ENCODE measurements at regions not wholly inside any gene's neighbourhood (a gene's known extent, or its start where the extent isn't known, plus 50 kb on each side); places are given as distances from the start of the nearest gene placed in this dataset.

DNA sequence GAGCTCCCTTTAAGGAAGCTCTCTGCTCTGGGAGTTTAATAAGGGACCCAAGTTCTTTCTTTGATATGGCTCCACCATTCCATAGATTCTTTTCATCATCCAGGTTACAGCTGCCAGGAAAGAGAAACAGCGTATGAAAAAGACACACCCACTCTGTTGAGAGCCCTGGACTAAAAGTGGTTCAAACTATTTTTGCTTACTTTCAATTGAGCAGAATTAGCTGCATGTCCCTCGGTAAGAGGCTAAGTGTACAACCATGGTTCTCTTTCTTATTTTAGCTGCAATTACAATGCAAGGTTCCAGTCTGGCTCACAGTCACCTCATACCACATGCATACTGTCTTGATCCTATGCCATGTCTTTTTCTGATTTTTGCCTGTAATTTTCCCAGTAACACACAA lies 1288.3 kb downstream of the NSUN3 start:
- no peaks in the 10 kb centered on the region for H3K79me2 ChIP-seq
- TF ChIP-seq, protein P1, sequence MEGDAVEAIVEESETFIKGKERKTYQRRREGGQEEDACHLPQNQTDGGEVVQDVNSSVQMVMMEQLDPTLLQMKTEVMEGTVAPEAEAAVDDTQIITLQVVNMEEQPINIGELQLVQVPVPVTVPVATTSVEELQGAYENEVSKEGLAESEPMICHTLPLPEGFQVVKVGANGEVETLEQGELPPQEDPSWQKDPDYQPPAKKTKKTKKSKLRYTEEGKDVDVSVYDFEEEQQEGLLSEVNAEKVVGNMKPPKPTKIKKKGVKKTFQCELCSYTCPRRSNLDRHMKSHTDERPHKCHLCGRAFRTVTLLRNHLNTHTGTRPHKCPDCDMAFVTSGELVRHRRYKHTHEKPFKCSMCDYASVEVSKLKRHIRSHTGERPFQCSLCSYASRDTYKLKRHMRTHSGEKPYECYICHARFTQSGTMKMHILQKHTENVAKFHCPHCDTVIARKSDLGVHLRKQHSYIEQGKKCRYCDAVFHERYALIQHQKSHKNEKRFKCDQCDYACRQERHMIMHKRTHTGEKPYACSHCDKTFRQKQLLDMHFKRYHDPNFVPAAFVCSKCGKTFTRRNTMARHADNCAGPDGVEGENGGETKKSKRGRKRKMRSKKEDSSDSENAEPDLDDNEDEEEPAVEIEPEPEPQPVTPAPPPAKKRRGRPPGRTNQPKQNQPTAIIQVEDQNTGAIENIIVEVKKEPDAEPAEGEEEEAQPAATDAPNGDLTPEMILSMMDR (IDR thresholded peaks at IDR 0.05; ENCODE audit: poor library complexity) = no peak
- TF ChIP-seq EZH2 (IDR thresholded peaks at IDR 0.05; ENCODE audit: borderline replicate concordance) (no peak), EZH2phosphoT487 (IDR thresholded peaks at IDR 0.05; ENCODE audit: low read depth, severe bottlenecking, unreplicated experiment) (no peak)
- H2AFZ ChIP-seq = no peak overlapping the region
- no peak overlapping the region for H3K4me3 ChIP-seq
- H3K9me3 ChIP-seq (ENCODE audit: low read depth) = no peaks in the 10 kb centered on the region
- 81% methylated on average over 2 of the region's 2 CpGs for WGBS (ENCODE audit: low lambda C conversion rate, missing lambda C conversion rate)
- H3K27me3 ChIP-seq = no peaks in the 10 kb centered on the region
- H3K4me2 ChIP-seq = no peak overlapping the region
- peaks cover 9% of the 10 kb centered on the region for H3K4me1 ChIP-seq (ENCODE audit: insufficient read depth)
- H3K27ac ChIP-seq = no peak overlapping the region
- no peaks in the 10 kb centered on the region for H4K20me1 ChIP-seq (ENCODE audit: insufficient read depth, poor library complexity, severe bottlenecking)
- no peaks in the 10 kb centered on the region for H3K9me2 ChIP-seq (replicated peaks; ENCODE audit: insufficient read depth)
- H3K36me3 ChIP-seq (replicated peaks; ENCODE audit: insufficient read depth, low read depth) = no peaks in the 10 kb centered on the region
- no peak for DNase-seq (ENCODE audit: low spot score)

DNA sequence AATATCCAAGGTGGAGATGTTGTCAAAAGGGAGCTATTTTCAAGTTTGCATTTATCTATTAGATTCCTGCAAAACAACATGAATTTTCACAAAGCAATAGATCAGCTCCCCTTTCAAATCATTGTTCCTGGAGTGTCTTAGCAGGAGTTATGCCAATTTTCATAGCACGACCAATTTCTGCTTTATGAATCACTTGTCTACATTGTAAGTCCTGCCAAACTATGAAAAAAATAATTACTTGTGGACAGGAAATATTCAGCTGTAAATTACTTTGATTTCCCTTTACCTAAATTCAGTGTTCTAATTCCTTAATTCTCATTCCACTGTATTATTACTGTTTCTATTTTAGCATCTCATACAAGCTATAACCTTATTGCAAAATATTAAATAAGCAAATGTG lies 1289.6 kb downstream of the NSUN3 start:
- 83% methylated on average over 1 of the region's 1 CpG for WGBS (ENCODE audit: low lambda C conversion rate, missing lambda C conversion rate)
- peaks cover 4% of the 10 kb centered on the region for H3K4me1 ChIP-seq (ENCODE audit: insufficient read depth)
- no peaks in the 10 kb centered on the region for H3K9me3 ChIP-seq (ENCODE audit: low read depth)
- no peaks in the 10 kb centered on the region for H4K20me1 ChIP-seq (ENCODE audit: insufficient read depth, poor library complexity, severe bottlenecking)
- H3K27ac ChIP-seq = no peak overlapping the region
- no peak overlapping the region for H2AFZ ChIP-seq
- H3K4me3 ChIP-seq = no peak overlapping the region
- H3K79me2 ChIP-seq = no peaks in the 10 kb centered on the region
- no peaks in the 10 kb centered on the region for H3K27me3 ChIP-seq
- no peak overlapping the region for H3K4me2 ChIP-seq
- TF ChIP-seq EZH2 (IDR thresholded peaks at IDR 0.05; ENCODE audit: borderline replicate concordance) (no peak), EZH2phosphoT487 (IDR thresholded peaks at IDR 0.05; ENCODE audit: low read depth, severe bottlenecking, unreplicated experiment) (no peak)
- TF ChIP-seq, protein P1 (IDR thresholded peaks at IDR 0.05; ENCODE audit: poor library complexity) = no peak
- DNase-seq (ENCODE audit: low spot score) = no peak
- no peaks in the 10 kb centered on the region for H3K9me2 ChIP-seq (replicated peaks; ENCODE audit: insufficient read depth)
- H3K36me3 ChIP-seq (replicated peaks; ENCODE audit: insufficient read depth, low read depth) = no peaks in the 10 kb centered on the region

DNA sequence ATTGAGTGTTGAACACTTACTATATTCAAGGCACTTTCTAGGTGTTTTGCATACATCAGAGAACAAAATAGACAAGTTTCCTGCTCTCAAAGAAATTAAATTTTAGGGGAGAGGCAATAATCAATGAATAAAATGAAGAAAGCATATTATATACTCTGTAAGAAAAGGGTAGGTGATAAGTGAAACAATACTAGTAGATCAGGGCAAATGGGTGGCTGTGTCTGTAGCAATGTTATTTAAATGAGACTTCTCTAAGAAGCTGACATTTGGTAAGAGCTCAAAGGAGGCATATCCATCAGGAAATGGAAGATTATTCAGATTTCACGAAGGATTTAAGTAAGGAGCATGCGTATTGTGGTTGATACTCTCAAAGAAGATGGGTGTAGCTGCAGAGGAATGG lies 1291.6 kb downstream of the NSUN3 start:
- no peaks in the 10 kb centered on the region for H4K20me1 ChIP-seq (ENCODE audit: insufficient read depth, poor library complexity, severe bottlenecking)
- TF ChIP-seq, protein P1 (IDR thresholded peaks at IDR 0.05; ENCODE audit: poor library complexity) = no peak
- TF ChIP-seq EZH2 (IDR thresholded peaks at IDR 0.05; ENCODE audit: borderline replicate concordance) (no peak), EZH2phosphoT487 (IDR thresholded peaks at IDR 0.05; ENCODE audit: low read depth, severe bottlenecking, unreplicated experiment) (no peak)
- no peaks in the 10 kb centered on the region for H3K36me3 ChIP-seq (replicated peaks; ENCODE audit: insufficient read depth, low read depth)
- H3K27ac ChIP-seq = no peak overlapping the region
- no peak overlapping the region for H3K4me2 ChIP-seq
- no peaks in the 10 kb centered on the region for H3K79me2 ChIP-seq
- H2AFZ ChIP-seq = no peak overlapping the region
- no peaks in the 10 kb centered on the region for H3K9me2 ChIP-seq (replicated peaks; ENCODE audit: insufficient read depth)
- WGBS (ENCODE audit: low lambda C conversion rate, missing lambda C conversion rate) = 62% methylated on average over 2 of the region's 2 CpGs
- no peak for DNase-seq (ENCODE audit: low spot score)
- no peak overlapping the region for H3K4me3 ChIP-seq
- H3K9me3 ChIP-seq (ENCODE audit: low read depth) = no peaks in the 10 kb centered on the region
- no peaks in the 10 kb centered on the region for H3K4me1 ChIP-seq (ENCODE audit: insufficient read depth)
- H3K27me3 ChIP-seq = no peaks in the 10 kb centered on the region
